ENCODE measurements at regions not wholly inside any gene's neighbourhood (a gene's known extent, or its start where the extent isn't known, plus 50 kb on each side); places are given as distances from the start of the nearest gene placed in this dataset.

- H3K4me2 ChIP-seq (ENCODE audit: low read depth, low read length, poor library complexity, severe bottlenecking) = no peak overlapping the region
- H3K27ac ChIP-seq (ENCODE audit: low read depth, low read length) = no peak overlapping the region
- H3K9me3 ChIP-seq (ENCODE audit: insufficient read depth, low read length) = no peaks in the 10 kb centered on the region
- H4K20me1 ChIP-seq (ENCODE audit: low read depth, low read length) = no peaks in the 10 kb centered on the region
- TF ChIP-seq CTCF (IDR thresholded peaks at IDR 0.05; ENCODE audit: insufficient read depth, low read length, poor library complexity, severe bottlenecking) = no peak
- no peak overlapping the region for H3K4me3 ChIP-seq (ENCODE audit: insufficient read depth, low read length, poor library complexity, severe bottlenecking)
- H3K27me3 ChIP-seq (ENCODE audit: low read length) = no peaks in the 10 kb centered on the region
- H3K79me2 ChIP-seq (ENCODE audit: insufficient read depth, low read length) = no peaks in the 10 kb centered on the region
- H3F3A ChIP-seq (ENCODE audit: insufficient read depth) = no peaks in the 10 kb centered on the region
- no peak overlapping the region for H2AFZ ChIP-seq (ENCODE audit: low read depth, low read length, severe bottlenecking)
- H3K9ac ChIP-seq (ENCODE audit: low read length) = no peak overlapping the region
- no peaks in the 10 kb centered on the region for H3K9me2 ChIP-seq (replicated peaks; ENCODE audit: insufficient read depth, low read length)
- no peaks in the 10 kb centered on the region for H3K36me3 ChIP-seq (ENCODE audit: low read length)
Measured at GRCh38 chr10:94208315-94208714, 154.4 kb downstream of the NOC3L start.

GRCh38 chr10:94210440-94211168 is 152.1 kb downstream of the NOC3L start:
- Histone ChIP-seq H2AFZ (ENCODE audit: low read depth, low read length, severe bottlenecking) (no peak overlapping the region), H3K9me2 (replicated peaks; ENCODE audit: insufficient read depth, low read length) (no peaks in the 10 kb centered on the region), H3K4me3 (ENCODE audit: insufficient read depth, low read length, poor library complexity, severe bottlenecking) (no peak overlapping the region), H3K9me3 (ENCODE audit: insufficient read depth, low read length) (no peaks in the 10 kb centered on the region), H3F3A (ENCODE audit: insufficient read depth) (no peaks in the 10 kb centered on the region), H4K20me1 (ENCODE audit: low read depth, low read length) (no peaks in the 10 kb centered on the region), H3K36me3 (ENCODE audit: low read length) (no peaks in the 10 kb centered on the region), H3K9ac (ENCODE audit: low read length) (no peak overlapping the region), H3K27me3 (ENCODE audit: low read length) (no peaks in the 10 kb centered on the region), H3K27ac (ENCODE audit: low read depth, low read length) (no peak overlapping the region), H3K79me2 (ENCODE audit: insufficient read depth, low read length) (no peaks in the 10 kb centered on the region), H3K4me2 (ENCODE audit: low read depth, low read length, poor library complexity, severe bottlenecking) (no peak overlapping the region)
- no peak for TF ChIP-seq CTCF (IDR thresholded peaks at IDR 0.05; ENCODE audit: insufficient read depth, low read length, poor library complexity, severe bottlenecking)
- no peak for TF ChIP-seq EZH2phosphoT487 (conservative IDR thresholded peaks at IDR 0.05; ENCODE audit: low read length)

- H4K20me1 ChIP-seq (ENCODE audit: low read depth, low read length) = no peaks in the 10 kb centered on the region
- H3K9ac ChIP-seq (ENCODE audit: low read length) = no peak overlapping the region
- H3F3A ChIP-seq (ENCODE audit: insufficient read depth) = no peaks in the 10 kb centered on the region
- H3K79me2 ChIP-seq (ENCODE audit: insufficient read depth, low read length) = no peaks in the 10 kb centered on the region
- no peak overlapping the region for H3K4me2 ChIP-seq (ENCODE audit: low read depth, low read length, poor library complexity, severe bottlenecking)
- H3K36me3 ChIP-seq (ENCODE audit: low read length) = no peaks in the 10 kb centered on the region
- H3K27ac ChIP-seq (ENCODE audit: low read depth, low read length) = no peak overlapping the region
- no peak overlapping the region for H2AFZ ChIP-seq (ENCODE audit: low read depth, low read length, severe bottlenecking)
- no peaks in the 10 kb centered on the region for H3K27me3 ChIP-seq (ENCODE audit: low read length)
- H3K9me3 ChIP-seq (ENCODE audit: insufficient read depth, low read length) = no peaks in the 10 kb centered on the region
- H3K4me3 ChIP-seq (ENCODE audit: insufficient read depth, low read length, poor library complexity, severe bottlenecking) = no peak overlapping the region
- no peak for TF ChIP-seq CTCF (IDR thresholded peaks at IDR 0.05; ENCODE audit: insufficient read depth, low read length, poor library complexity, severe bottlenecking)
- no peak for TF ChIP-seq EZH2phosphoT487 (conservative IDR thresholded peaks at IDR 0.05; ENCODE audit: low read length)
- H3K9me2 ChIP-seq (replicated peaks; ENCODE audit: insufficient read depth, low read length) = no peaks in the 10 kb centered on the region
Measured at GRCh38 chr10:94211169-94211510, 151.6 kb downstream of the NOC3L start.
